ENCODE measurements at regions not wholly inside any gene's neighbourhood (a gene's known extent, or its start where the extent isn't known, plus 50 kb on each side); places are given as distances from the start of the nearest gene placed in this dataset.

- DNase-seq, result no peak
These were observed 475.9 kb downstream of the HDGFL1 start for GRCh38 chr6:23045280-23045679.

- no peak for DNase-seq
These were observed 486.2 kb downstream of the HDGFL1 start for GRCh38 chr6:23055523-23055922.

- no peak for DNase-seq
These were observed 504.5 kb downstream of the HDGFL1 start for GRCh38 chr6:23073821-23074220.

- DNase-seq, result no peak
These were observed 508.4 kb downstream of the HDGFL1 start for GRCh38 chr6:23077772-23078171.

- no peak for DNase-seq
These were observed 512.3 kb downstream of the HDGFL1 start for GRCh38 chr6:23081701-23082100.

GRCh38 chr6:23086100-23086499, 516.7 kb downstream of the HDGFL1 start:
- no peak for DNase-seq

GRCh38 chr6:23087471-23087870, 518.1 kb downstream of the HDGFL1 start:
- DNase-seq, result no peak

- DNase-seq, result no peak
These were observed 519.4 kb downstream of the HDGFL1 start for GRCh38 chr6:23088761-23089160.

- no peak for DNase-seq
These were observed 520.6 kb downstream of the HDGFL1 start for GRCh38 chr6:23089981-23090380.

- DNase-seq, result no peak
These were observed 522.4 kb downstream of the HDGFL1 start for GRCh38 chr6:23091795-23092194.

GRCh38 chr6:23096876-23097275, 527.5 kb downstream of the HDGFL1 start:
- no peak for DNase-seq

- no peak for DNase-seq
These were observed 528.2 kb downstream of the HDGFL1 start for GRCh38 chr6:23097566-23097965.

- no peak for DNase-seq
These were observed 537.6 kb downstream of the HDGFL1 start for GRCh38 chr6:23106951-23107350.

- no peak for DNase-seq
These were observed 542.6 kb downstream of the HDGFL1 start for GRCh38 chr6:23111984-23112383.

- no peak for DNase-seq
These were observed 545.6 kb downstream of the HDGFL1 start for GRCh38 chr6:23114812-23115504.

GRCh38 chr6:23137611-23138010, 568.2 kb downstream of the HDGFL1 start:
- no peak for DNase-seq

GRCh38 chr6:23140871-23141270, 571.5 kb downstream of the HDGFL1 start:
- DNase-seq, result no peak

- no peak for DNase-seq
These were observed 576.4 kb downstream of the HDGFL1 start for GRCh38 chr6:23145781-23146180.

GRCh38 chr6:23154159-23154558, 584.8 kb downstream of the HDGFL1 start:
- no peak for DNase-seq

GRCh38 chr6:23170049-23170448, 600.7 kb downstream of the HDGFL1 start:
- no peak for DNase-seq

GRCh38 chr6:23173234-23173633, 603.9 kb downstream of the HDGFL1 start:
- DNase-seq, result no peak

GRCh38 chr6:23174781-23175361, 605.5 kb downstream of the HDGFL1 start:
- DNase-seq, result no peak

GRCh38 chr6:23175391-23175790, 606.0 kb downstream of the HDGFL1 start:
- DNase-seq, result no peak

- DNase-seq, result no peak
These were observed 607.1 kb downstream of the HDGFL1 start for GRCh38 chr6:23176471-23176870.

GRCh38 chr6:23176883-23177282, 607.5 kb downstream of the HDGFL1 start:
- DNase-seq, result peak; percentile 20
